HL-60/S4 treated with retinoic acid at 250 ng/mL for 4 days and 3 days (cell line): ENCODE measurements at regions not wholly inside any gene's neighbourhood (a gene's known extent, or its start where the extent isn't known, plus 50 kb on each side); places are given as distances from the start of the nearest gene placed in this dataset.
"Not testable (repeated sequence)": the region's sequence is repeated elsewhere in the genome, so short reads cannot be mapped to it uniquely, and the experiment has no call there.

Experiments
- in situ Hi-C: fragments of 300-500 bp; cut with MboI; formaldehyde crosslinking; loops from 2 replicates; pipeline ENCODE4 v1.7.0; 2022; ENCODE audit warnings: low sequenced_read_pairs

- in situ Hi-C loops: not testable (repeated sequence)
Observed at GRCh38 chr4:86413426-86413825, 53.6 kb upstream of the MAPK10 start.

- in situ Hi-C loops: no loop called here
Observed at GRCh38 chr4:86414686-86415085, 54.8 kb upstream of the MAPK10 start.

- in situ Hi-C loops: no loop called here
Observed at GRCh38 chr4:86416081-86416480, 56.2 kb upstream of the MAPK10 start.

- in situ Hi-C loops: no loop called here
Observed at GRCh38 chr4:86421461-86421860, 61.6 kb upstream of the MAPK10 start.

GRCh38 chr4:86431543-86432116 is 71.8 kb upstream of the MAPK10 start:
- in situ Hi-C loops: no loop called here

GRCh38 chr4:86432559-86433134 is 72.8 kb upstream of the MAPK10 start:
- in situ Hi-C loops: no loop called here

- in situ Hi-C loops: no loop called here
Observed at GRCh38 chr4:86439293-86439692, 79.4 kb upstream of the MAPK10 start.

GRCh38 chr4:86441175-86441936 is 81.5 kb upstream of the MAPK10 start:
- in situ Hi-C loops: no loop called here

- in situ Hi-C loops: no loop called here
Observed at GRCh38 chr4:86442881-86443280, 83.0 kb upstream of the MAPK10 start.

GRCh38 chr4:86443495-86443894 is 83.6 kb upstream of the MAPK10 start:
- in situ Hi-C loops: no loop called here

- in situ Hi-C loops: no loop called here
Observed at GRCh38 chr4:86446996-86447395, 87.1 kb upstream of the MAPK10 start.

- in situ Hi-C loops: no loop called here
Observed at GRCh38 chr4:86448871-86449270, 89.0 kb upstream of the MAPK10 start.

- in situ Hi-C loops: no loop called here
Observed at GRCh38 chr4:86449746-86450588, 90.1 kb upstream of the MAPK10 start.

- in situ Hi-C loops: no loop called here
Observed at GRCh38 chr4:86450861-86451260, 91.0 kb upstream of the MAPK10 start.

- in situ Hi-C loops: no loop called here
Observed at GRCh38 chr4:86451560-86452330, 91.9 kb upstream of the MAPK10 start.

GRCh38 chr4:86452422-86452891 is 92.6 kb upstream of the MAPK10 start:
- in situ Hi-C loops: no loop called here

- in situ Hi-C loops: no loop called here
Observed at GRCh38 chr4:86452924-86453531, 93.2 kb upstream of the MAPK10 start.

- in situ Hi-C loops: not testable (repeated sequence)
Observed at GRCh38 chr4:86453611-86454072, 93.8 kb upstream of the MAPK10 start.

- in situ Hi-C loops: no loop called here
Observed at GRCh38 chr4:86461849-86462248, 102.0 kb upstream of the MAPK10 start.
